GM12878 (cell line): ENCODE measurements at regions not wholly inside any gene's neighbourhood (a gene's known extent, or its start where the extent isn't known, plus 50 kb on each side); places are given as distances from the start of the nearest gene placed in this dataset.

ENCODE experiments used
- ATAC-seq: fragments of 200-7000 bp; cut with Tn5 transposase; 3 replicates; pipeline ENCODE4 v1.9.1; 2020; ENCODE audit warnings: mild to moderate bottlenecking, moderate library complexity
- BruUV-seq: library from RNA; stranded (reverse); fragments of 400-500 nt; replicated peaks from 2 replicates; lab custom pipeline; 2021; lab: Mats Ljungman, UMichigan
- CTCF ChIA-PET: fragments of 300-600 bp; sonication (Branson Sonifier 250); formaldehyde crosslinking; extraction: SDS; loops from one replicate; lab custom pipeline; 2021; ENCODE audit warnings: inconsistent platforms; lab: Yijun Ruan, JAX
- POLR2A ChIA-PET: fragments of 350-600 bp; formaldehyde crosslinking; extraction: SDS; loops from one replicate; lab custom pipeline; 2021; ENCODE audit warnings: inconsistent platforms; lab: Charles Lee
- RAD21 ChIA-PET: fragments of 300-600 bp; sonication (Branson Sonifier 250); formaldehyde crosslinking; loops from one replicate; lab custom pipeline; 2023; ENCODE audit warnings: antibody characterized with exemption; ENCODE audit not compliant: unreplicated experiment; lab: Charles Lee
- SMC1A ChIA-PET: fragments of 300-600 bp; sonication (Branson Sonifier 250); formaldehyde crosslinking; loops from one replicate; lab custom pipeline; 2023; ENCODE audit not compliant: unreplicated experiment, uncharacterized antibody; lab: Charles Lee
- DNase-seq: peaks from one replicate; pipeline ENCODE4 v3.0.0-alpha.2; 2011; ENCODE audit warnings: low read depth, low spot score
- FAIRE-seq: peaks from 3 replicates; lab custom pipeline; 2011; peaks lifted over from hg19 to GRCh38; lab: Jason Lieb, UNC
- H2AFZ ChIP-seq: 2 replicates; pipeline ENCODE4 v1.6.0; 2011; ENCODE audit warnings: low read depth, low read length, control low read depth; ENCODE audit not compliant: control insufficient read depth
- H3K27ac ChIP-seq: 2 replicates; pipeline ENCODE4 v1.5.1; 2011; ENCODE audit warnings: control low read depth; ENCODE audit not compliant: control insufficient read depth, insufficient read depth
- H3K27me3 ChIP-seq, 2 experiments: replicated peaks in 1 of 2; 2 replicates each; pipeline versions ENCODE4 v1.6.0 to v1.6.1; 2011; ENCODE audit warnings: low read length in 1 of 2; ENCODE audit not compliant: control insufficient read depth in 2 of 2, insufficient read depth in 2 of 2
- H3K36me3 ChIP-seq, 2 experiments: 2 replicates each; pipeline ENCODE4 v1.5.1; 2011; ENCODE audit warnings: low read length in 1 of 2; ENCODE audit not compliant: control insufficient read depth in 2 of 2, insufficient read depth in 2 of 2
- H3K4me1 ChIP-seq: 2 replicates; pipeline ENCODE4 v1.6.1; 2011; ENCODE audit warnings: mild to moderate bottlenecking, low read length, moderate library complexity, mixed read lengths; ENCODE audit not compliant: control insufficient read depth, insufficient read depth
- H3K4me2 ChIP-seq: 2 replicates; pipeline ENCODE4 v1.6.0; 2011; ENCODE audit warnings: control low read depth; ENCODE audit not compliant: control insufficient read depth, insufficient read depth
- H3K4me3 ChIP-seq: fragments of 200-600 bp; sonication (generic); 2 replicates; pipeline ENCODE4 v1.5.1; 2016
- H3K79me2 ChIP-seq: 2 replicates; pipeline ENCODE4 v1.6.0; 2011; ENCODE audit warnings: low read length; ENCODE audit not compliant: control insufficient read depth, insufficient read depth
- H3K9ac ChIP-seq: 2 replicates; pipeline ENCODE4 v1.8.0; 2011; ENCODE audit warnings: low read length, control low read depth, mixed read lengths; ENCODE audit not compliant: control insufficient read depth, insufficient read depth
- H3K9me3 ChIP-seq: replicated peaks from 3 replicates; pipeline ENCODE4 v1.5.1; 2011; ENCODE audit warnings: mild to moderate bottlenecking, low read length; ENCODE audit not compliant: control insufficient read depth, insufficient read depth
- H4K20me1 ChIP-seq: 2 replicates; pipeline ENCODE4 v1.6.0; 2011; ENCODE audit not compliant: control insufficient read depth, insufficient read depth
- BACH1 ChIP-seq: fragments of 450-650 bp; IDR thresholded peaks from 2 replicates; pipeline ENCODE4 v1.6.1; 2017; ENCODE audit warnings: mild to moderate bottlenecking, borderline replicate concordance
- EP300 ChIP-seq, 2 experiments: fragments of 150-350 bp in 1 of 2; IDR thresholded peaks; 2 replicates each; pipeline ENCODE4 v1.6.1; 2011 to 2012; ENCODE audit warnings: low read depth in 2 of 2, low read length in 2 of 2, borderline replicate concordance in 1 of 2, improper control_type of control experiment in 1 of 2, inconsistent platforms in 1 of 2; ENCODE audit not compliant: control insufficient read depth in 1 of 2
- HDAC2 ChIP-seq: fragments of 200-600 bp; sonication (generic); IDR thresholded peaks from 2 replicates; pipeline ENCODE4 v1.6.1; 2017
- RCOR1 ChIP-seq: conservative IDR thresholded peaks from 2 replicates; pipeline ENCODE4 v1.6.1; 2012; ENCODE audit warnings: low read depth, low read length, improper control_type of control experiment
- SIX5 ChIP-seq: IDR thresholded peaks from 2 replicates; pipeline ENCODE4 v1.6.1; 2011; ENCODE audit warnings: mild to moderate bottlenecking, low read depth, low read length, moderate library complexity; ENCODE audit not compliant: severe bottlenecking
- SREBF1 ChIP-seq: IDR thresholded peaks from 2 replicates; pipeline ENCODE4 v1.6.1; 2012; ENCODE audit warnings: mild to moderate bottlenecking, low read length
- WGBS: methylation state at CpG from one replicate; pipeline ENCODE4 v1.1.6; 2016; ENCODE audit warnings: low lambda C conversion rate; ENCODE audit not compliant: insufficient replicate concordance, insufficient coverage; ENCODE audit errors: missing lambda C conversion rate; 5-methylcytosine and 5-hydroxymethylcytosine counted together
- in situ Hi-C: fragments of 300-500 bp; cut with MboI; formaldehyde crosslinking; loops from 9 replicates; pipeline ENCODE4 v1.14.3; 2018; ENCODE audit warnings: mixed read lengths
- intact Hi-C: fragments of 100-400 bp; cut with micrococcal nuclease; formaldehyde crosslinking; loops from one replicate; pipeline ENCODE4 v1.14.2; 2022; ENCODE audit not compliant: unreplicated experiment
- TF ChIP-seq, protein P1 (sequence below): fragments of 450-650 bp; IDR thresholded peaks from 2 replicates; pipeline ENCODE4 v1.6.1; 2016; ENCODE audit warnings: mild to moderate bottlenecking, moderate library complexity, borderline replicate concordance
- TF ChIP-seq, protein P2 (sequence below): IDR thresholded peaks from 2 replicates; pipeline ENCODE4 v1.6.1; 2012; ENCODE audit warnings: improper control_type of control experiment, low read depth, low read length; ENCODE audit not compliant: insufficient replicate concordance

DNA sequence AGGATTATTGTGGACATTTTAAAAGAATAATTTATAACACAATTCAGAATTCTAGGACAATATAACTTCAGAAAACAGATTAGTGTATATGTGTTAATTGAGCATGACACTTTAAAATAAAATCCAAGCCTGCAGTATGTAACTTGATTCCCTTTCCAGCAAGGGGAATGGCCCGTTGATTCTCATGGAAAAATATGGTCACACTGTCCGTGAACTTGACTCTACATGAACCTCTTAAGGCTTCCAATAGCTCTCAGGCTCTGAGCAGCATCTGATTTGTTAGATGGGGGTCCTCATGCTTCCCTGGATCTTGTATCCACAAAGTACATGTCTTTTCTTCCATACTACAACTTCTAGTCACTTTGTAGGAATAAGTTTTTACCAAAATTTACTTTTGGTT is 85.5 kb upstream of the AKR1E2 start:
- Histone ChIP-seq H3K4me2 (no peak overlapping the region), H3K4me3 (no peak overlapping the region), H3K27ac (no peak overlapping the region), H3K79me2 (no peaks in the 10 kb centered on the region), H3K27me3 (no peaks in the 10 kb centered on the region; a peak in 1 of 4 replicates), H3K9me3 (no peaks in the 10 kb centered on the region), H3K9ac (no peak overlapping the region), H3K36me3 (no peaks in the 10 kb centered on the region), H3K4me1 (no peaks in the 10 kb centered on the region), H2AFZ (no peak overlapping the region), H4K20me1 (no peaks in the 10 kb centered on the region)
- intact Hi-C loops: no loop called here
- TF ChIP-seq, protein P1, sequence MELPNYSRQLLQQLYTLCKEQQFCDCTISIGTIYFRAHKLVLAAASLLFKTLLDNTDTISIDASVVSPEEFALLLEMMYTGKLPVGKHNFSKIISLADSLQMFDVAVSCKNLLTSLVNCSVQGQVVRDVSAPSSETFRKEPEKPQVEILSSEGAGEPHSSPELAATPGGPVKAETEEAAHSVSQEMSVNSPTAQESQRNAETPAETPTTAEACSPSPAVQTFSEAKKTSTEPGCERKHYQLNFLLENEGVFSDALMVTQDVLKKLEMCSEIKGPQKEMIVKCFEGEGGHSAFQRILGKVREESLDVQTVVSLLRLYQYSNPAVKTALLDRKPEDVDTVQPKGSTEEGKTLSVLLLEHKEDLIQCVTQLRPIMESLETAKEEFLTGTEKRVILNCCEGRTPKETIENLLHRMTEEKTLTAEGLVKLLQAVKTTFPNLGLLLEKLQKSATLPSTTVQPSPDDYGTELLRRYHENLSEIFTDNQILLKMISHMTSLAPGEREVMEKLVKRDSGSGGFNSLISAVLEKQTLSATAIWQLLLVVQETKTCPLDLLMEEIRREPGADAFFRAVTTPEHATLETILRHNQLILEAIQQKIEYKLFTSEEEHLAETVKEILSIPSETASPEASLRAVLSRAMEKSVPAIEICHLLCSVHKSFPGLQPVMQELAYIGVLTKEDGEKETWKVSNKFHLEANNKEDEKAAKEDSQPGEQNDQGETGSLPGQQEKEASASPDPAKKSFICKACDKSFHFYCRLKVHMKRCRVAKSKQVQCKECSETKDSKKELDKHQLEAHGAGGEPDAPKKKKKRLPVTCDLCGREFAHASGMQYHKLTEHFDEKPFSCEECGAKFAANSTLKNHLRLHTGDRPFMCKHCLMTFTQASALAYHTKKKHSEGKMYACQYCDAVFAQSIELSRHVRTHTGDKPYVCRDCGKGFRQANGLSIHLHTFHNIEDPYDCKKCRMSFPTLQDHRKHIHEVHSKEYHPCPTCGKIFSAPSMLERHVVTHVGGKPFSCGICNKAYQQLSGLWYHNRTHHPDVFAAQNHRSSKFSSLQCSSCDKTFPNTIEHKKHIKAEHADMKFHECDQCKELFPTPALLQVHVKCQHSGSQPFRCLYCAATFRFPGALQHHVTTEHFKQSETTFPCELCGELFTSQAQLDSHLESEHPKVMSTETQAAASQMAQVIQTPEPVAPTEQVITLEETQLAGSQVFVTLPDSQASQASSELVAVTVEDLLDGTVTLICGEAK: no peak
- no peak for TF ChIP-seq BACH1
- no peak for TF ChIP-seq HDAC2
- in situ Hi-C loops: no loop called here
- ATAC-seq (no peak), FAIRE-seq (no peak), DNase-seq (no peak)
- BruUV-seq: no TSS peak
- ChIA-PET POLR2A (no interaction called here), CTCF (no interaction called here), SMC1A (no interaction called here), RAD21 (no interaction called here)
- WGBS: 0% methylated on average over 2 of the region's 2 CpGs

DNA sequence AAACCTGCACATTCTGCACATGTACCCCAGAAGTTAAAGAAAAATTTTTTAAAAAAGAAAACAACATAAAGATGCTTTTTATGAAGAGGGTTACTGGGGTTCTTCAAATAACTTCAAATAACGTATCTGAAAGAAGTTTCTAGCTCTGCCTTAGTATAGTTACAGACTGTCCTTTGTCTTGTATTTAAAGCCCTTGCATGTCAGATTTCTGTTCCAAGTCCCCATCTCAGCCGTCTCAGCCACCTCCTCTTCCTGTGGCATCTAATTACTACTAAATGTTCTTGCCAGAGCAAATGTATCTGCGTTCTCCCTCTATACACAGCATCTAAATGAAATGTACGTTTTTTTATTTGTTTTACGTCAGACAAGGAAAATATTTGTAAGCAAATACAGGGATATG is 89.4 kb upstream of the AKR1E2 start:
- FAIRE-seq (no peak), DNase-seq (no peak), ATAC-seq (no peak)
- Histone ChIP-seq H3K79me2 (no peaks in the 10 kb centered on the region), H3K9me3 (no peaks in the 10 kb centered on the region), H3K36me3 (no peaks in the 10 kb centered on the region), H3K4me2 (no peak overlapping the region), H3K27ac (no peak overlapping the region), H4K20me1 (no peaks in the 10 kb centered on the region), H2AFZ (no peak overlapping the region), H3K27me3 (no peaks in the 10 kb centered on the region), H3K4me3 (no peak overlapping the region), H3K9ac (no peak overlapping the region), H3K4me1 (no peaks in the 10 kb centered on the region)
- in situ Hi-C loops (no loop called here), intact Hi-C loops (no loop called here)
- SMC1A ChIA-PET: no interaction called here
- WGBS: 12% methylated on average over 5 of the region's 5 CpGs
- POLR2A ChIA-PET: no interaction called here
- RAD21 ChIA-PET: no interaction called here
- CTCF ChIA-PET: no interaction called here
- no TSS peak for BruUV-seq
- TF ChIP-seq EP300 (IDR thresholded peaks at IDR 0.05; ENCODE audit: borderline replicate concordance in 1 of 2, control insufficient read depth in 1 of 2, low read depth in 2 of 2, low read length in 2 of 2) (no peak), RCOR1 (no peak), SIX5 (no peak), SREBF1 (no peak)
- TF ChIP-seq, protein P2, sequence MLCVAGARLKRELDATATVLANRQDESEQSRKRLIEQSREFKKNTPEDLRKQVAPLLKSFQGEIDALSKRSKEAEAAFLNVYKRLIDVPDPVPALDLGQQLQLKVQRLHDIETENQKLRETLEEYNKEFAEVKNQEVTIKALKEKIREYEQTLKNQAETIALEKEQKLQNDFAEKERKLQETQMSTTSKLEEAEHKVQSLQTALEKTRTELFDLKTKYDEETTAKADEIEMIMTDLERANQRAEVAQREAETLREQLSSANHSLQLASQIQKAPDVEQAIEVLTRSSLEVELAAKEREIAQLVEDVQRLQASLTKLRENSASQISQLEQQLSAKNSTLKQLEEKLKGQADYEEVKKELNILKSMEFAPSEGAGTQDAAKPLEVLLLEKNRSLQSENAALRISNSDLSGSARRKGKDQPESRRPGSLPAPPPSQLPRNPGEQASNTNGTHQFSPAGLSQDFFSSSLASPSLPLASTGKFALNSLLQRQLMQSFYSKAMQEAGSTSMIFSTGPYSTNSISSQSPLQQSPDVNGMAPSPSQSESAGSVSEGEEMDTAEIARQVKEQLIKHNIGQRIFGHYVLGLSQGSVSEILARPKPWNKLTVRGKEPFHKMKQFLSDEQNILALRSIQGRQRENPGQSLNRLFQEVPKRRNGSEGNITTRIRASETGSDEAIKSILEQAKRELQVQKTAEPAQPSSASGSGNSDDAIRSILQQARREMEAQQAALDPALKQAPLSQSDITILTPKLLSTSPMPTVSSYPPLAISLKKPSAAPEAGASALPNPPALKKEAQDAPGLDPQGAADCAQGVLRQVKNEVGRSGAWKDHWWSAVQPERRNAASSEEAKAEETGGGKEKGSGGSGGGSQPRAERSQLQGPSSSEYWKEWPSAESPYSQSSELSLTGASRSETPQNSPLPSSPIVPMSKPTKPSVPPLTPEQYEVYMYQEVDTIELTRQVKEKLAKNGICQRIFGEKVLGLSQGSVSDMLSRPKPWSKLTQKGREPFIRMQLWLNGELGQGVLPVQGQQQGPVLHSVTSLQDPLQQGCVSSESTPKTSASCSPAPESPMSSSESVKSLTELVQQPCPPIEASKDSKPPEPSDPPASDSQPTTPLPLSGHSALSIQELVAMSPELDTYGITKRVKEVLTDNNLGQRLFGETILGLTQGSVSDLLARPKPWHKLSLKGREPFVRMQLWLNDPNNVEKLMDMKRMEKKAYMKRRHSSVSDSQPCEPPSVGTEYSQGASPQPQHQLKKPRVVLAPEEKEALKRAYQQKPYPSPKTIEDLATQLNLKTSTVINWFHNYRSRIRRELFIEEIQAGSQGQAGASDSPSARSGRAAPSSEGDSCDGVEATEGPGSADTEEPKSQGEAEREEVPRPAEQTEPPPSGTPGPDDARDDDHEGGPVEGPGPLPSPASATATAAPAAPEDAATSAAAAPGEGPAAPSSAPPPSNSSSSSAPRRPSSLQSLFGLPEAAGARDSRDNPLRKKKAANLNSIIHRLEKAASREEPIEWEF: no peak
